GM19324 (cell line): ENCODE measurements at regions not wholly inside any gene's neighbourhood (a gene's known extent, or its start where the extent isn't known, plus 50 kb on each side); places are given as distances from the start of the nearest gene placed in this dataset.
A peak's percentile ranks its signal among the peaks of the same experiment; 100 is the strongest.

Source experiments
- ATAC-seq: cut with Tn5 transposase; IDR thresholded peaks from one replicate; pipeline ENCODE4 v1.9.1; 2021; ENCODE audit warnings: mild to moderate bottlenecking, moderate library complexity; ENCODE audit not compliant: unreplicated experiment, low FRiP score

DNA sequence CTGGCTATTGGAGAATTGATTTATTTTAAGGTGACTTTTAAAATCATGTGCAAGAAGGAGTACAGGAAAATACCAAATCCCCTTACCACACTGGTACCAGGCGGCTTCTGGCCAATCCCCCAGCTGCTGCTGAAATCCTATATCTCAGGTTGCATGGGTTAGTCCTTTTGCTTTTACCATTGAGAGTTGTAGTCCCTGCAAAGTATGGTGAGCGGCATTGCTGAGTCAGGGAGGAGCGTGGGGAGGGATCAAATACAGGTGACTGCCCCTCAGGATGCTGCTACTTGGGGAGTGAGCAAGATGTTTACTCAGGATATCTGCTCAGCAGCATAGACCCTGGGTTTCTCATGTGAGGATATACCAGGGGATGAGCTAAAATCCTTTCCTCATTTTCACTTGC lies 131.9 kb upstream of the STAC start:
- no peak for ATAC-seq

DNA sequence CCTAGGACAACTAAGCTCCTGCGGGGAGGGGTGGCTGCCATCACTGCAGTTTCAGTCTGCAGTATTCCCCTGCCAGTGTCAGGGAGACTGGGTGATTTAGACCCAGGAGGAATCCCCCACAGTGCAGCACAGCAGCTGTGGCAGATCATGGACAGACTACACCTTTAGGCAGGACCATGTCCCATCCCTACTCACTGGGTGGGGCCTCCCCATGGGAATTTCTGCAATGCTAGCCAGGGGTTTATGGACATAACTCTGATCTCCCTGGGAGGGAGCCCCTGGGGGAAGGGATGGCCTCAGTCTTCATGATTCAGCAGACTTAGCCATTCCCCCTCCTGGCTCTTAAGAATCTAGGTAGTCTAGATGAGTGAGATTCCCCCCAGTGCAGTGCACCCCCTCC lies 130.1 kb upstream of the STAC start:
- ATAC-seq, result no peak

DNA sequence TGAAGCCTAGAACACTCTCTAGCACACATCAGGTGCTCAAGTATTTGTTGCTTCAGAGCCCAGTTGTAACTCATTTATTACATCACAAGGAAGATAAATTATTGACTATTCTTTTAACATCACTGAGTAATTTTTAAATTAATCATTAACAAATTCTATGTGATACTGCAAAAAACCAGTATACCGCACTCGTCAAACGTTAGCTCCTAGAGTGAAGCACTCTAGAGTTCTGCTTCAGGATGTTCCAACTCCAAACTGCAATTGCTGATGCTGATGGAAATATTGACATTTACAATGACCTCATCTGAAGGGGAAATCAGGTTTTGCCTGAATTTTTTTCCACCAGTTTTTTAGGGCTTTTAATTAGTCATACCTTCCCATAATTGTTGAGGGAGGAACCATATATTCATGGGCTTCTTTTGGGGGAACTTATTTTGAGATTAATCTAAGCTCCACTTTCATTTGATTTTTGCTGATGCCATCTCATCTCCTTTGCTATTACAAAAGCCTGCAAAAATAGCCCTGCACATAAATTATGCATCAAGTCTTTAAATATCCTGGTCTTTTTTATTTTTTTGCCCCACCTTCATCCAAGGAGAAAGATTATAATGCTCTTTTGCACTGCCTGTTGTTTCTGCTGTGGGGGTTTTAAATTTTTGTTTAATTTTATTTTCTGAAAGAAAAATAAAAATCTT lies 123.0 kb upstream of the STAC start:
- ATAC-seq, result no peak

DNA sequence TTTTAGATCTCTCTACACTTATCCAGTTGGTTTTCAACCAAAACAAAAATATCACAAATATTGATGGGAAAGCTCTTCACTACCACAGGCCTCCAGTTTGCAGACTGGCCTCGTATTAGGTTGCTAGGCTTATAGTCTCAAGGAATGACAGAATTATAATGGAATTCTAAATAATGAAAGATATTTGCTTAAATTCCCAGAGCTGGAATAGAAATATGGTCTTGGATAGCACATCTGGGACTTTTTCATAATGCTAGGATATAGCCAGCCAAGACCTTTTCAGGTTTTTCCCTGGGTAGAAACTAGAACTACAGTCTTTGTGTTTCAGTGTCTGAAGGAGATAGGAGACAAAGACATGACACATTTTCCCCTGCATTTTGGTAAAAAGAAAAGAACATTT lies 121.9 kb upstream of the STAC start:
- no peak for ATAC-seq

DNA sequence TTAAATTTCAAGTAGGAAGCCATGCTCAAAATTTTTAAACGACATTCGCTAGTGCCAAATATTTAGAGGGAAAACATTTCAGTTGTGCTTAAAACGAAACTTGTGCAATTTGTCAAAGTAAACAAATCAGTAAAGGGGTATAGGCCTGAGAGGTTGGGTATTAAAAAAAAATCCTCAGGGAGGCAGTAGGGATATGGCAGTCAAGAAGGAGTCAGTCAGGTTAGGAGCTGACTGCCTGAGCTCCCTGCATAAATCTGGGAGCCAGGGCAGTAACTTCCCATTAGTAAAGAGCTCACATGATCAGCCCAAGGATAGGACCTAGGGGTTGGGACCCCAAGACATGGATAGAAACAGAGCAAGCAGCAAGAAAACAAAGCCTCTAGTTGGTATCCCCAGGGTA lies 120.7 kb upstream of the STAC start:
- no peak for ATAC-seq

DNA sequence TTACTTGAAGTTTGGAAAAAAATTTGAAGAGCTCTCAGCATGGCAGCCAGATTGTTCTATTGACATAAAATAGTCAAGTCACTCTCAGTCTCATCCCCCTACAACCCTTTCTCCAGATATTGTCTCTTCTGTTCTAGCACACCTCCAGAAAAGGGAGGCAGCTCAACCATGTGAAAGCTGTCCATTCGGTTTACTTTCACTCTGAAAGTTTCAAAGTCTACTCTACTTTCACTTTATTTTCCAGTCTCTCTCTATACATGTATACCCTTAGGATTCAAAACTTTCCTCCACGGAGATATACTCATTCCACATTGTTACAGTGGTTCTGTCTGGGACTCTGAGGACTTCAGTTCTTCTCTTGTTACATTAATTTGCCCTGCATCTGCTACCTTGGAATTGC lies 111.0 kb upstream of the STAC start:
- ATAC-seq, result no peak

DNA sequence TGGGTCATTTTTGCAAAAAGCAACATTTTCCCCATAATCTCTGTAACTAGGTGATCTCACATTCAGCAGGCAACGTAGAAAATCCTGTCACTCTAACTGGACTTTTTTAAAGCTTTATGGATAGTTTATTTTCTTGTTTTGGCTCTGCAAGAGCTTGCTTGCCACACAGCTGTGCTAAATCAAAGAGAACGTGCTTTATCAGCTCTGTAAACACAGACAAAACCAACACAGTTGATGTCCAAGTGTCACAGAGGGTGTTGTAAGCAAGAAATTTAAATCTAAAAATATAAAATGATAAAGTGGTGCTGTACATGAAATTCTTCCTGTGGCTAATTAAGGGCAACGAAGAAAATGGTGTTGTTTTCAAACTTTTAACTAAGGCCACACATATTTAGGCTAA lies 97.5 kb upstream of the STAC start:
- no peak for ATAC-seq

DNA sequence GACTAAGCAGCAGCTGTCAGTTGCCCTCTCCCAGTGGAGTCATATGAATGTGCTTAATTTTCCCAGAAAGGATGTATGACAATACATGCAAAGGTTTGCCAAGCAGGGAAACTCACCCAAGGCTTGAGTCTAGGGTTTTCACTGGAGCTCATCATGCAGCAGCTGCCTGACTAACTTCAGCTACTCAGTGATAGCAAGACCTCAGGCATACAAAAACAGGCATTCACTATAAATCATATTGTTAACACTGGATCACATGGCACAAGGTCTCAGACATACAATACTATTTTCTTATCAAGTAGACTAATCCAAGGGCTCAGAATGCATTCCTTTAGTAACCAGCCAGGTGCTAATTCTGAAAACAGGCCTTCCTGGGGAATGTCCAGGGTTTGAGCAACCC lies 85.0 kb upstream of the STAC start:
- no peak for ATAC-seq

DNA sequence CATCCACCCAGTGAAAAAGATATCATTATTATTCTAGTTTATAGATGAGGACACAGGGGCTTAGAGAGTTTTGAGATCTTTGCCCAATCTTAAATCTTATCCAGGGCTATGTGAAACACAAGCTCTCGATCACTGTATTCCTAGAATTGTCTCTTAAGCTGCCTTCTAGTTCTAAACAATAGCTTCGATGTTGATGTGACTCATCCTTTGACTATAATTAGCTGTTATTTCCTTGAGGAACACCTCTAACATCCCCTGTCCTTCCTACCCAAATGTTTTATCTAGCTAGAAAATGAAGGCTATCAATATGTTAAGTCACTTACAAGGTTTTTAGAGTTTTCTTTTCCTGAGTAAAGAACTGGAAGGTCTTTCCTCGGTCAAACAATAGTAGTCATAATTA lies 83.1 kb upstream of the STAC start:
- ATAC-seq, result no peak

DNA sequence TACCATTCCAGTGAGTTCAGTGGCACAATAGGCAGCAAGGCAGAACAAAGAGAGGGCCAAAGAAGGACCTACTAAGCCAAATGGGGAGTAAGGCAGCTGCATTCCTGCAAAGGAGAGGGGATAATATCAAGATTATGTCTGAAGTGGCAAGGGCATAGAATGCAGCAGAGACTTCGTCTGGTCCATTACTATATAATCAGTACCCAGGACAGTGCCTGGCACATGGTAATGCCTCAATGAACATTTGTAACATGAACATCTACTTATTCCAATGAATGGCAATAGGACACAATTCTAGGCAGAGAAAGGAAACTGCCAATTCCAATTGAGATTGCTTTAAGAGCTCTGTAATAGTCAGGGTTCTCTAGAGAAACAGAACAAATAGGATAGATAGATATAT lies 82.1 kb upstream of the STAC start:
- ATAC-seq, result no peak

DNA sequence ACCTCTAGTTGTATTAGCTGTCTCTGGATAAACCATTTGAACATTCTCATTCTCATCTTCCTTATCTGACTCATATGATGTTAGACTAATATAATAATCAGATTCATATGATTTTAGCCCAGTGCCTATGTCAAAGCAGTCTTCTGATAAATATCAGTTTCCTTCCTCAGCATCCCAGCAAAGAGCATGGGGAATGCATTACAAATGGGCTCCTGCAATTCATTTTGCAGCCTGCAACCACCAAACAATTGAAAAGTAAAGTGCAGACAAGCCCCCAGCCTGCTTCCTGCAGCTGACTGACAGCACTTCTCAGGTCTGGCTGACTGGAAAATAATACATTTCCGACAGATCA lies 78.2 kb upstream of the STAC start:
- ATAC-seq, result no peak

DNA sequence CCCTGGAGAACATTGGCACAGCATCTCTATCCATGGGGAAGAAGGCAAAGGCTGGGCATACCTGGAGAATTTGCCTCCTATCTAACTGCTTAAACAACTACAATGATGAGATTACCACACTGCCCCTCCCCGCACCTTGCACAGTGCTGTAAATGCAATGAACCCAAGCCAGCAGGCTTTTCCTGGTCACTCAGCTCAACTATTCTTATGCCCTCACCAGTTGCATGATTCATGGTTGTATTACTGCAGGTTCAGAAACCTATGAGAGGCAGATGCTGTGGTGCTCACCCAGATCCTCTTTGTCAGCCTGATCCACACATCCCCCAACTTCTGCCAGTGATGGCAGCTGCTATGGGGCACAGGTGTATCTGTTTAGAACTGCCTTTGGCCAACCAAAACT lies 77.7 kb upstream of the STAC start:
- no peak for ATAC-seq

DNA sequence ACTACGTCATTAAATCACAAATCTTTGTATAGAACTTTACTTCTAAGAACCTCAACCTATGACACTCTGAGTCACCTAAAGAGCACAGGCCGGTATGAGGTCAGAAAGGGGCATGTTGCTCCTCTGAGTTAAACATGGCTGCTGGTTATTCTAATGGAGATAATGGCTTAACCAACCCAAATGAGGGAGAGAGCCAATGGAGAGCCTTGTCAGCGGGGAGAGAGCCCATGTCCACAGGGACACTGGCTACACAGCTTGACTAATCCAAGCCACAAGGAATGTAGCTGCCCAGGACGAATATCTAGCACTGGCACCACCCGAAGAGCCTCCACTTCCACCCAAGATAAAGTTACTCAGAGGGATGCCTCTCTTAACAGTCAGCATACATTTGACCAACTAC lies 77.0 kb upstream of the STAC start:
- no peak for ATAC-seq

DNA sequence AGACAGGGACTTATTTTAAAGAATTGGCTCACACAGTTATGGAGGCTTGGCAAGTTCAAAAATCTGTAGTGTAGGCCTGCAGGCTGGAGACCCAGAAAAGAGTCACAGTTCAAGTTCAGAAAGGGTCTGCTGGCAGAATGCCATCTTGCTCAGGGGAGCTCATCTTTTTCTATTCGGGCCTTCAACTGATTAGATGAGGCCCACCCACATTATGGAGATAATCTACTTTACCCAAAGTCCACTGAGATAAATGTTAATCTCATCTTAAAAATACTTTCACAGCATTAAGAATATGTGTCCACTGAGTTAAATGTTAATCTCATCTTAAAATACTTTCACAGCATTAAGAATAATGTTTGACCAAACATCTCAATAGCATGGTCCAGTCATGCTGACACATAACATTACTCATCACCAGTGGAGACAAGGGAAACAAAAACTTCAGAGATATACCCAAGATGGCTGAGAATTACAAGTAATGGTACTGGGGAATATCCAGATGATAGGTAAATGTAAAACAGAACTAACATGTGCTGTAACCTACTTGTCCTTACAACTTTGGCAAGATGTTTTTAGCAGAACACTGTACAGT lies 74.3 kb upstream of the STAC start:
- ATAC-seq, result no peak

DNA sequence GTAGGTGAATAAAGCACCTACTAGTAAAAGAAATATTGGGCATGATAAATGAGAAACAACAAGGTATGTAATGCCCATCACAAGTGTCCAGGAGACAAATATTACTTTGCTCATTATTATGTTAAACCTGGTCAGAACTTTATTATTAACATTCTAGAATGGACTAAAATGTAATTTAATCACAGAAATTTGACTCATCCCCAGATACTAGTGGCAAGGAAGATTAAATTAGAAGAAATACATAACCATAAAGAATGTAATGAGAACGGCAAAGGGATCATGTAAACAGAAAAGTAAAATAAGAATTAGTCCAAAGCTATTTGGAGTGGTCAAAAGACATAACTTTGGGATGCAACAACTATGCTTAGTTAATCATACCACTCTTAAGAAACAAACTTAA lies 71.2 kb upstream of the STAC start:
- no peak for ATAC-seq

DNA sequence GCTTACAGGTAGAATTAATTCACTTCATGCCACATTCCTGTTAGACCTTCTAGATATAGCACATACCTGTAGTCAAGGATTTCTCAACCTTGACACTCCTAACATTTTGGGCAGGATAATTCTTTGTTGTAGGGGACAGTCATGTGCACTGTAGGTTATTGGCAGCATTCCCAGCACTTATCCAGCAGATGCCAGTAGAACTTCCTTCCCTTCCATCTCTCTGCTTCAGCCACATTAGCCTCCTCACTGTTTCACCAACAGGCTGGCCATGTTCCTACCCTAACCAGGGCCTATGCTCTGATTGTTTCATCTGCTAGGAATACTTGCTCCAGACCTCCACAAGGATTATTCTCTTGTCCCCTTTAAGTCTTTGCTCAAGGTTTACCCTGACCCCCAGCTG lies 68.0 kb upstream of the STAC start:
- no peak for ATAC-seq

DNA sequence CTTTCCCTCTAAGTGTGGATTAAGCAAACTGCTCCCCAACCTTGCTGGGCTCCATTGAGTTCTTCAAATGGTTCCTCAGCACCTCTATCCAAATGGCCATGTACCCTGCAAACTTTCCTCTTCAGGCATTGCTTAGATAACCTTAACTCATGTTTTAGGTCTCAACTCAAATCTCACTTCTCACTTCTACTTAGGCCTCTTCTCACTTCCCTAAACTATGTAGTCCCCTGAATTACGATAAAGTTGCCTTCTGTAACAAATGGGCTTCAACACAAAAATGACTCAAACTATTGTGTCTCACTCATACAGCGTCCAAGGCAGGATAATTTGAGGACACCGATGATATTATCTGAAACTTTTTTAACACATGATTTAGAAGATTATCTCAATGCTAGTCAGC lies 62.4 kb upstream of the STAC start:
- peak; percentile 81 for ATAC-seq

DNA sequence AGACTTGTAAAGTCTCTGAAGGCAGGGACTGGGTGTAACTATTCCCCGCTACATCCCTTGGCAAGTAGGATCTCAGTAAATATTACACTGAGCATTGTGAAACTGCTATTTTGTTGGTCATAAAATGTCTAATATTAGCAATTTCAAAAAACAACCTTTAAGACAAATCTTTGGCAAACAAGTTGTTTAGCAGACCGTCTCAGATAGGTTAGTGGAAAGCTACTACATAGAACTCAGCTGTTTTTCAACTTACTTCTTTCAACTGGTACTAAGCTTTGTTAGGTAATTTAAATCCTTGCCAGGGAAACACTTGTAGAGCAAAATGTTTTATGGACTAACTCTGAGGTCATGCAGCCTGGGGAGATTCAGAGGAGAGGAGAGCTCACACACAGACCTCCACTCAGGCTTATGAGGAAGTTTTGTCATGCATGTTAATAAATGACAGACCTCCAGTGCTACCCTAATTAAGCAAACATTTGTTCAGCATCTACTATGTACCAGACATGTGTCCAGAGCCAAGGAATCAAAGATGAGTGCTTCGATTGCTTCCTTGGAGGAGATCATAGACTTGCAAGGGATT lies 61.6 kb upstream of the STAC start:
- no peak for ATAC-seq

DNA sequence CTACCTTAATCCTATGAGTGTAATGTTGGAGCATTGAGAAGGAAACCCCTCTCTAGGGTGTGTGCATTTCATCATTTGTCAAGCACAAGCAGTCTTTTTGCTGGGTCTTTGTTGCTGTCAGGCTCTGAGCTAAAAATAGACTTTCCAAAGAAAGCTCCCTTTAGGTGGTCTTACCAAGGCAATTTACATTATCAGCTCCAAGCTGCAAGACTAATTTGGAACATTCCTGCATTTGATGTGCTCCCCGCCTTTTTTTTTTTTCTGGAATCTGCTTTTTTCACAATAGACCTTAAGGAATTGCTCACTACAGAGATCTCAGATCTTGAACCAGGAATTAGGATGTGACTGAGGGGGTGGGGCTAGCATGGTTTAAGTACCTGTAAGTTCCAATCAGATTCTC lies 60.6 kb upstream of the STAC start:
- no peak for ATAC-seq
